ENCODE measurements at regions not wholly inside any gene's neighbourhood (a gene's known extent, or its start where the extent isn't known, plus 50 kb on each side); places are given as distances from the start of the nearest gene placed in this dataset.
A peak's percentile ranks its signal among the peaks of the same experiment; 100 is the strongest.
"Not testable (repeated sequence)": the region's sequence is repeated elsewhere in the genome, so short reads cannot be mapped to it uniquely, and the experiment has no call there.

GRCh38 chr4:149045731-149046130, 603.5 kb upstream of the NR3C2 start:
- DNase-seq (ENCODE audit: low spot score) = no peak

GRCh38 chr4:149039786-149040185, 597.6 kb upstream of the NR3C2 start:
- DNase-seq (ENCODE audit: low spot score) = not testable (repeated sequence)

- no peak for DNase-seq (ENCODE audit: low spot score)
Measured at GRCh38 chr4:149031399-149031798, 589.2 kb upstream of the NR3C2 start.

- no peak for DNase-seq (ENCODE audit: low spot score)
Measured at GRCh38 chr4:149029056-149029651, 586.9 kb upstream of the NR3C2 start.

- DNase-seq (ENCODE audit: low spot score) = no peak
Measured at GRCh38 chr4:149026696-149027095, 584.5 kb upstream of the NR3C2 start.

- DNase-seq (ENCODE audit: low spot score) = no peak
Measured at GRCh38 chr4:149017002-149017734, 575.0 kb upstream of the NR3C2 start.

- DNase-seq (ENCODE audit: low spot score) = no peak
Measured at GRCh38 chr4:149009223-149009622, 567.0 kb upstream of the NR3C2 start.

GRCh38 chr4:149008415-149009025, 566.3 kb upstream of the NR3C2 start:
- DNase-seq (ENCODE audit: low spot score) = no peak

GRCh38 chr4:149005191-149005590, 563.0 kb upstream of the NR3C2 start:
- DNase-seq (ENCODE audit: low spot score) = no peak

GRCh38 chr4:148999924-149000323, 557.7 kb upstream of the NR3C2 start:
- no peak for DNase-seq (ENCODE audit: low spot score)

GRCh38 chr4:148998719-148999118, 556.5 kb upstream of the NR3C2 start:
- DNase-seq (ENCODE audit: low spot score) = no peak

- DNase-seq (ENCODE audit: low spot score) = no peak
Measured at GRCh38 chr4:148986951-148987350, 544.7 kb upstream of the NR3C2 start.

GRCh38 chr4:148984951-148985350, 542.7 kb upstream of the NR3C2 start:
- DNase-seq (ENCODE audit: low spot score) = no peak

- no peak for DNase-seq (ENCODE audit: low spot score)
Measured at GRCh38 chr4:148982200-148982599, 540.0 kb upstream of the NR3C2 start.

GRCh38 chr4:148980782-148981480, 538.7 kb upstream of the NR3C2 start:
- DNase-seq (ENCODE audit: low spot score) = peak; percentile 18

- DNase-seq (ENCODE audit: low spot score) = no peak
Measured at GRCh38 chr4:148978301-148978700, 536.1 kb upstream of the NR3C2 start.

- DNase-seq (ENCODE audit: low spot score) = no peak
Measured at GRCh38 chr4:148975464-148975863, 533.2 kb upstream of the NR3C2 start.

- no peak for DNase-seq (ENCODE audit: low spot score)
Measured at GRCh38 chr4:148965080-148965479, 522.9 kb upstream of the NR3C2 start.

- no peak for DNase-seq (ENCODE audit: low spot score)
Measured at GRCh38 chr4:148964456-148964855, 522.2 kb upstream of the NR3C2 start.

- DNase-seq (ENCODE audit: low spot score) = no peak
Measured at GRCh38 chr4:148962539-148963290, 520.5 kb upstream of the NR3C2 start.

GRCh38 chr4:148961526-148961925, 519.3 kb upstream of the NR3C2 start:
- no peak for DNase-seq (ENCODE audit: low spot score)

- no peak for DNase-seq (ENCODE audit: low spot score)
Measured at GRCh38 chr4:148958317-148958716, 516.1 kb upstream of the NR3C2 start.
